ENCODE measurements at regions not wholly inside any gene's neighbourhood (a gene's known extent, or its start where the extent isn't known, plus 50 kb on each side); places are given as distances from the start of the nearest gene placed in this dataset.

DNA sequence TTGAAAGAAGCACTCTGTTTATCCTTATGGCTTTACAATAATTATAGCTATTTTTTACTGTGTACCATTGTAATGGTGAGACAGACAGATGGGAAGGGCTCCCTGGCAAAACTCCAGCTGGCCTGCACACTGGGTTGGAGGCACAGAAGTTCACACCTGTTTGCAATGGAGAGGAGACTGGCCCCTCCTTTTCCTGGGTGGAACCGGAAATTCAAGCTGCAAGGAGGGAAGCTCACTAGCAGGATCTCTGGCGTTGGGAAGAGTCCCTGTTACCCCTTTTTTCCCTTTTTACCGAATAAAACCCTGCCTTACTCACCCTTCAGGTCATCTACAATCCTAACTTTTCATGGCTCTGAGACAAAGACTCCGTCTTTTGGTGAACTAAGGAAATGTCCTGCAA, 100.3 kb upstream of the TFPI start:
- TF ChIP-seq POLR2A (IDR thresholded peaks at IDR 0.05): no peak
- TF ChIP-seq, protein P1, sequence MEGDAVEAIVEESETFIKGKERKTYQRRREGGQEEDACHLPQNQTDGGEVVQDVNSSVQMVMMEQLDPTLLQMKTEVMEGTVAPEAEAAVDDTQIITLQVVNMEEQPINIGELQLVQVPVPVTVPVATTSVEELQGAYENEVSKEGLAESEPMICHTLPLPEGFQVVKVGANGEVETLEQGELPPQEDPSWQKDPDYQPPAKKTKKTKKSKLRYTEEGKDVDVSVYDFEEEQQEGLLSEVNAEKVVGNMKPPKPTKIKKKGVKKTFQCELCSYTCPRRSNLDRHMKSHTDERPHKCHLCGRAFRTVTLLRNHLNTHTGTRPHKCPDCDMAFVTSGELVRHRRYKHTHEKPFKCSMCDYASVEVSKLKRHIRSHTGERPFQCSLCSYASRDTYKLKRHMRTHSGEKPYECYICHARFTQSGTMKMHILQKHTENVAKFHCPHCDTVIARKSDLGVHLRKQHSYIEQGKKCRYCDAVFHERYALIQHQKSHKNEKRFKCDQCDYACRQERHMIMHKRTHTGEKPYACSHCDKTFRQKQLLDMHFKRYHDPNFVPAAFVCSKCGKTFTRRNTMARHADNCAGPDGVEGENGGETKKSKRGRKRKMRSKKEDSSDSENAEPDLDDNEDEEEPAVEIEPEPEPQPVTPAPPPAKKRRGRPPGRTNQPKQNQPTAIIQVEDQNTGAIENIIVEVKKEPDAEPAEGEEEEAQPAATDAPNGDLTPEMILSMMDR (IDR thresholded peaks at IDR 0.05 in 4 of 5, conservative IDR thresholded peaks at IDR 0.05 in 1 of 5): no peak

All from gastrocnemius medialis (tissue), 4 donors.